HG03196 (cell line): ENCODE measurements at regions not wholly inside any gene's neighbourhood (a gene's known extent, or its start where the extent isn't known, plus 50 kb on each side); places are given as distances from the start of the nearest gene placed in this dataset.
"Not testable (repeated sequence)": the region's sequence is repeated elsewhere in the genome, so short reads cannot be mapped to it uniquely, and the experiment has no call there.

Experiments used
- ATAC-seq: cut with Tn5 transposase; IDR thresholded peaks from one replicate; pipeline ENCODE4 v1.9.1; 2021; ENCODE audit not compliant: unreplicated experiment

DNA sequence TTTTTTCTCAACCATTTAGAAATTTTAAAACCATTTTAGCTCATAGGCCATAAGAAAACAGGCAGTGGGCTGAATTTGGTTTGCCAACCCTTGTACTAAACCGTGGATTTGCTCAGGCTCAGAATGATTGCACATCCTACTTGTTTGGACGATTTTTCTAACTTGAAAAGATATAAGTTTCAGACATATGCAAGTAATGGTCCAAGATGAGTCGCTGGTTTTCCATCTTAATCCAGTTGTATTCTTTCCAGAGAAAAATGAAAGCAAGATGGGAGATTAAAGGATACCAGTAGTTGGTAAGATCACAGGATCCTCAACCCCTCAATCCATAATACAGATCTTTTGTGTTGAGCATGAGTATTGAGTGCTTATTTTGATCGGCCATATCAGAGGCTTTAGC lies 250.9 kb downstream of the TINAG start:
- no peak for ATAC-seq

DNA sequence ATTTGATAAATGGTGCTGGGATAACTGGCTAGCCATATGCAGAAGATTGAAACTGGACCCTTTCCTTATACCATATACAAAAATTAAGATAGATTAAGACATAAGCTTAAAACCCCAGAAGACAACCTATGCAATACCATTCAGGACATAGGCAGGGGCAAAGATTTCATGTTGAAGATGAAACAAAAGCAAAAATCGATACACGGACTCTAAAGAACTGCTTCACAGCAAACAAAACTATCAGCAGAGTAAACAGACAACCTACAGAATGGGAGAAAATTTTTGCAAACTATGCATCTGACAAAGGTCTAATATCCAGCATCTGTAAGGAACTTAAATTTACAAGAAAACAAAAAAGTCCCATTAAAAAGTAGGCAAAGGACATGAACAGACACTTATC lies 255.9 kb downstream of the TINAG start:
- not testable (repeated sequence) for ATAC-seq

- no peak for ATAC-seq
Measured at GRCh38 chr6:54574671-54575070, 266.4 kb downstream of the TINAG start.

GRCh38 chr6:54578261-54578660 lies 268.3 kb upstream of the FAM83B start:
- ATAC-seq = no peak

DNA sequence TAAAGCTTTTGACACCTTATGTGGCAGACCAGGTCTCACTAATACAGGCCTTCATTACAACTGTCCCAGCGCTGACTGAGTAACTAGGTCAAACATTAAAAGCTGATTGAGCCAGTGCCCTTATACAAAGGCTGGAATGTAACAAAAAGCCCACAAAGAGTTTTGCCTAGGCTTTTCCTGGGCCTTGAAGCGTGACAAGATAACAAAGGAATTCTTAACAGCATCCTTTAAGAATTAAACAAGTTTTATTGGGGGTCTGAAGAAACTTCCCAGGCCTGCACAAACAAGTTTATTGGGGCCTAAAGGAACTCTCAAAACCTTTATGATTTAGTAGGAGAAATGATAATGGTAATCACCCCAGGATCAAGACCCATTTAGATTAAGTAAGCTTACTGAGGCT lies 267.6 kb upstream of the FAM83B start:
- ATAC-seq = no peak

DNA sequence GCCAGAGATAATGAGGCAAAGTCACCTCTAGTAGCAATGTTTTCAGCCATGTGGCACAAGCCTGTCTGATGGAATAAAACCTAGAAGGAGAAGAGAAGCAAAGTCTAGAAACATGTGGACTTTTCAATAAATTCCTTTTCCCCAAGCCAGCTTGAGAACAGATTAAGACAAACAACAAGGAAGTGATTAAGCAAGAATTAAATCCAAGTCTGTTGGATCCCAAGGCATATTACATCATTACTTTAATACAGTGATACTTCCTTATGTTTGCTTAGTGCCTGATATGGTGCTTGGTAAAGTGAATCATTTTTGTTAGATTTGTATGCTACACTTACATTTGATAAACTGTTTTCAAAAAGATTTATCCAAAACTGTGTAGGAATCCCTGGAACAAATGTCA lies 260.3 kb upstream of the FAM83B start:
- no peak for ATAC-seq

GRCh38 chr6:54587277-54587676 lies 259.3 kb upstream of the FAM83B start:
- no peak for ATAC-seq

GRCh38 chr6:54588176-54588575 lies 258.4 kb upstream of the FAM83B start:
- ATAC-seq = no peak

GRCh38 chr6:54595844-54596243 lies 250.7 kb upstream of the FAM83B start:
- ATAC-seq = no peak

DNA sequence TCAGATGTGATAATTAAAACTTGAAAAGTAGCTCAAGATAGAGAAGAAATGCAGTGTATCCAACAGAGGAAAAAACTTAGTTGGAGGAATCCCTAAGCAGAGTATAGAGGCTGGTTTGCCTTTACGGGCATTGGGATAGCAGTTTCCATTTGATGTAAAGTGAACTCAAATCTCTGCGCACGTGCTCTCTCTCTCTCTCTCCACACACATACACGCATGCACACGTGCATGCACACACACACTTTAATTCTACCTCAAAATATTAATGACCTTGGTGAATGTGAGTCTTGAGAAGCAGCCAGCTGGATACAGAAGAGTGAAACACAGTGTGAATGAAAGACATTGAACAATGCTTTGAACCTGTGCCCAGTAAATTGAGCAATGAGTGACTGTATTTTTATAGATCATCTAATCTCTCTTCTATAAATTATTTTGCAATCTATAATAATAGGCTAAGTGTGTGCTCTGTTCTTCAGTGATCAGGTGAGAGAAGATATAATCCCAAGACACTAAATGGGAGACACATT lies 247.7 kb upstream of the FAM83B start:
- no peak for ATAC-seq

DNA sequence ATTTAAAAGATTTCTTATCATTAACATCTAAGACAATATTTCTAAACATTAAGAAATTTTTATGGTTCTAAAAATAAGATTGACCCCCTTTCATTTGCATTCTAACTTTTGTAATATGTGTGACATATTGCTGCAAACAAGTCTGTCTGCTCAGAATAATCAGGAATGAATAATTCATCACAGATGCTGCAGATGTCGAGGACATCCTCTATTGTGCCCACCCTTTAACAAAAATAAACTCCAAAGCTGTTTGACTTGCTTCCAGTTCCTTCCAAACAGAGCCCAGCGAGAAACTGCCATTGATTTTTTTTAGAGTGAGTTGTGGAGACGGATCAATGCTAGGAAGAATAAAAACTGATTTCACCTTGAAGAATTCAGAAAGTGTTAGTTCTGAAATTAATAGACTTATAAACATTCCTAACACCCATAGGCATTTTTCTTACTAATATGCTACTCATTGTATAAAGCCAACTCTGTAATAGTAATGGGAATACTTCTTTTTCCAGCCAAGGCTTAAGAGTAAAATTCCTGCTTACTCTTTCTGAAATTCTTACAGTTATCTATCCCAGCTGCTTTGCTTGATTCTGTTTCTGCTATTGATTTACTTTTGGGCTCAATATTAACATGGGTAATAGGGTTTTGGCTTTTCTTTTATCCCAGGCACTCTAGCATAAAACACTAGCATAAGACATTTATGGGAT lies 244.8 kb upstream of the FAM83B start:
- no peak for ATAC-seq

GRCh38 chr6:54602591-54602990 lies 244.0 kb upstream of the FAM83B start:
- no peak for ATAC-seq

DNA sequence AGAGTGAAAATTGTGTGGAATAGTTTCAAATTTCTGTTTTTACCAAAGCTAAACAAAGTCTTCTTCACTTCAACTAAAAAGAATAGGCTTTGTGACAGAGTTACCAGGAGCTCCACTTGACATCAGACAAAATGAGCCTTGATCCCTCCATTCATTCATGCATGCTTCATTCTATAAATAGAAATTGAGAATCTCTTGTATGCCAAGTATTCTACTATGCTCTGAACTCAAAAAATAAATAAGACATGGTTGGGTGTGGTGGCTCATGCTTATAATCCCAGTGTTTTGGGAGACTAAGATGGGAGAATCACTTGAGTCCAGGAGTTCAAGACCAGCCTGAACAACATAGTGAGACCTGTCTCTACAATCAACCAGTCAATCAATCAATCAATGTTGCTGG lies 236.6 kb upstream of the FAM83B start:
- ATAC-seq = no peak

- no peak for ATAC-seq
Measured at GRCh38 chr6:54613596-54613995, 233.0 kb upstream of the FAM83B start.

DNA sequence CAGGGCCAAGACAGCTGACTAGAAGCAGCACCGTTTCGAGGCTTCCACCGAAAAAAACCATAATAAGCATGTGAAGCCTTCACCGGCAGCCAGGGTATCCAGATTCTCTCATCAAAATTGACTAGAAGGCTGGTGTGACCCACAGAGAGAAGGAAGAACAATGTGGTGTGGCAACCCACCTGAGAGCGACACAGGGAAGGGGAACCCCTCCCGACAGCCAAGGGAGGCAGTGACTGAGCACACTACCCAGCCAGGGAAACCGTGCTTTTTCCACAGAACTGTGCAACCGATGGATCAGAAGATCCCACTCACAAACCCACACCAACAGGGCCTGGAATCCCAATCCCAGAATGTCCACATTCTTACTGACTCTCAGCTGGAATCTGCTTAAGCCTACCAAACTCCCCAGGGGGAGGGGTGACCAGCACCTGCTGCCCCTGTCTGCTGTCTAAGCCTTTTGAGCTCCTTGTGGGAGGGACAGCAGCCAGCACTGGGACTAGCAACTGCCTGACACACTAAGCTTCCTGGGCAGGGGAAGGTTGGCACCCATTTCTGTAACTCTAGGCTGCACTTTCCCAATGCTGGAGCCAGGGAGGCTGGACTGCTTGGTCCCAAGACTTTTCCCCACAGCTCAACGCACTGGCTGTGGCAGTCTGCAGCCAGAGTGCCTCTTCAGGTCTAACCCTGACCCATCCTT lies 231.9 kb upstream of the FAM83B start:
- no peak for ATAC-seq

DNA sequence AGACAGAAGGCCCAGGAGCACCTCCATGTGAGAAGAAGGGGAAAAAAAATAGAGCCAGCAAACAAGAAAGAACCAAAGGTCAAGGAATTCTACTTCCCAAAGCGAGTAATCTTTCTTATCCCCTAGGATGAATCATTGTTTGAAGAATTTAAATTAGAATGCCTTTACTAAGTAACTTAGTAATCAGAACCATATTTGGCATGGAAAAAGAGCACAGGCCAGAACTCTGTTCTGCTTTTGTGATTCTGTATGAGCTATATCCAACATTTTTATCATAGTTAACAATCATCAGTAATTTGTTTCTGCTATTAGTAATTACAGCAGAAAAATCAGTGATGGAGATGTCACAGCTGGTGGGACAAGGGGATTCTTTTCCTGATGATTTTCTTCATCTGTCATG lies 228.8 kb upstream of the FAM83B start:
- ATAC-seq = no peak

DNA sequence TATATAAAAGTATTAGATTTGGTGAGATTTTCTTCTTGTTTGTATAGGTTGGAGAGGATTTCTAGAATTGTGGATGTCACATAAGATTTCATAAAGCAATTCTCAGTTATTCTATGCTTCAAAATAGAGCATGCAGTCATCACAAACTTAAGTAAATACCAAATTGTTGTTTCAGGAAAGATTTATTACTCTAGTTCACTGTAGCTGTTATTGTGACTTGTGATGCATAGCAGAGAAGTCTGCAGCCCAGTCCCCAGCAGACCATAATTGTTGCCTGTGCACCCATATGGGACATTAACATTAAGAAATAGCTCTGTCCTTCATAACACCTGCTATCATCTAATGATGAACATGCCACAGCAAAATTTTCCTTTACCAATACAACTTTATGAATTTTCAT lies 228.0 kb upstream of the FAM83B start:
- no peak for ATAC-seq

DNA sequence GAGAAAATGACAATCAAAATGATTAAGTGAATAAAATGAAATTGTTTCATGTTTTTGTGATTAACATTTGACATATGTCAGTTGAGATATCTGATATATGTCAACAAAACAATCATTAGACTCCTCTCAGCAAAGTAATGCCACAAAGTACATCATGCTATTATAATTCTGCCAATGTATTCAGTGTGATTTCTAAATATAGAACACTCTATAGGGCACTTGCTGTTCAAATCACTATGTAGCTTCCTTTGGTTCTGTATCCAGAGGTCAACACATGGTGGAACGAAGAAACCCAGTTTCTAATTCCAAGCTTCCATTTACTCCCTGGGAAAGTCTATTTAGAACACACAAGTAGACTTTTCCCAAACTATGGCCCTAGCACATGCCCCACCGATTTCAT lies 227.5 kb upstream of the FAM83B start:
- no peak for ATAC-seq

DNA sequence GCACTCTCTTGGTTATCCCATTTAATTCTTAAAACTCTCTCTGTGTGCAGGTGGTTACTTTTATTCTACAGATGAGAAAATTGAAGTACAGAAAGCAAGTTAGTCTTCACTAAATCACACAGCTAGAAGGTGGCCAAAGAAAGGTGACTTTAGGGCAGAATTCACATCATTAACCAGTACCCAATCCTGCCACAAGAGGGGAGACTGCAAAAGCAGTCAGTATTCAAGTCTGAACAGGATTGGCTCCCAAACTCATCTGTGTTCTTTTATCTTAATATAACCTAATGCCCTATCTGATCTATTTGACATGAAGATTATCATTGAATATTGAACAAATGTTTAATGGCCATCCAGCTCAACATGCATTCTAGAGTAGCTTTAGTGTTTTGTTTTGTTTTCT lies 225.3 kb upstream of the FAM83B start:
- peak; percentile 74 for ATAC-seq

DNA sequence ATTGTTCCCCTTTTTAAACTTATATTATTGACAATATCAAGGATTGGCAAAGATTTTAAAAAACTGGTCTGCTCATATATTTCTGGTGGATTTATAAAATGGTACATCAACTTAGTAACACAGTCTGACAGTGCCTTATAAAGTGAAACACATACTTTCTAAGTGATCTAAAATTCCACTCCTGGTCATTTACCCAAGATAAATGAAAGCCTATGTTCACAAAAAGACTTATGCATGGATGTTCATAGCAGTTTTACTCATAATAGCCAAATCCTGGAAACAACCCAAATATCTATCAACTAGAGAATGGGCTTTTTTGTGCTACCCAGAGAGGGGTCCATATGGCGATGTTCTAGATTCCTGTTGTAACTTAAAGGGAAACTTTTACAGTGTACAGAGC lies 222.4 kb upstream of the FAM83B start:
- no peak for ATAC-seq

DNA sequence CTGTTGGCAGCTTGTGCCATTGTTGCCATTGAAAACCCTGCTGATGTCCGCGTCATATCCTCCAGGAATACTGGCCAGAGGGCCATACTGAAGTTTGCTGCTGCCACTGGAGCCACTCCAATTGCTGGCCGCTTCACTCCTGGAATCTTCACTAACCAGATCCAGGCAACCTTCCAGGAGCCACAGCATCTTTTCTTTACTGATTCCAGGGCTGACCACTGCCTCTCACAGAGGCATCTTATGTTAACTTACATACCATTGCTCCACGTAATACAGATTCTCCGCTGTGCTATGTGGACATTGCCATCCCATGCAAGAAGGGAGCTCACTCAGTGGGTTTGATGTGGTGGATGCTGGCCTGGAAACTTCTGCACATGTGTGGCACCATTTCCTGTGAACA lies 221.8 kb upstream of the FAM83B start:
- no peak for ATAC-seq

- ATAC-seq = no peak
Measured at GRCh38 chr6:54629131-54629530, 217.4 kb upstream of the FAM83B start.
